CD4-positive, alpha-beta T cell treated with Interleukin-15 for 1 hour (primary cell): ENCODE measurements at regions not wholly inside any gene's neighbourhood (a gene's known extent, or its start where the extent isn't known, plus 50 kb on each side); places are given as distances from the start of the nearest gene placed in this dataset.

Experiments
- DNase-seq: peaks from one replicate; pipeline ENCODE4 v3.0.0-alpha.2; 2020

DNA sequence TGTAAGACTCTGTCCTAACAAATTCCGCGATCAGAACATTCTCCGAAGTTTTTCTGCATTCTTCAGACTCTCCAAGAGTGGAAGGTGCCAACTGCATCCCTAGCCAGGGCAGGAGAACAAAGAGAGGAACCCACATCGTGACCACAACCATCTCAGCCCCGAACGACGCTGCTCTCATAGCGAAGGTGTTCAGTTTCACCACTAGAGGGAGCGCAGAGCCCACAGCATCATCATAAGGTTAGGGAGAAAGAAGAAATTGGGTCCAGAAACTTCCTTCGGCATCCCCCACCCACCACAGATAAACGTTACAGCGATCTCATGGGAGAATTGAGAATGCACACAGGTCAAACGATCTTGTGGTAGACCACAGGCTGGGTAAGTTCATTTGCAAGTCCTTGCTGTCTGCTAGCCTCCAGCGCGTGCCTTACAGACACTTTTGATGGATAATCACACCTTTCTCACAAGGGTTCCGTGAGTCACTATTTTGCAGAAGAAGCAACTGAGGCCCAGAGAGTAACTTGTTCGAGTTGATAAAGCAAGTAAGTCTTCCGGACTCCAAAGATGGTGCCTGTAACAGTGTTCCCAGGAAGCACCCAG is 53.7 kb upstream of the ARL4C start:
- DNase-seq = peak; percentile 58

DNA sequence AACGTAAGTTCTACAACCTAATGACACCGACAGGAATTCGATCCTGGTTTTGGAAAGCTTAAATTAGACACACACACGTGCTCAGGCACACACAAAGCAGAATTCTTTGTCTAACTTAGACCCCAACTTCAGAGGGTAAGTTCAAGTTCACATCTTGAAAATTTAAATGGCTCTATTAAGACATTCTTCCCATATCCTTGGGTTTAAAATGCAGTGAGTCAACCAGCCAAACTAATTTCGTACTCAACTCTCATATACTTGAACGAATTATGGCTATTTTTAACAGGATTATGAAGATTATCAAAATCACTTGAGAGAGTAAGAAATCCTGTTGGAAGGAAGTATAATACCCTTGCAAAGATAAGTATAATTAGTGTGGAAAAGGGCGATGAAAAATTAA is 53.2 kb upstream of the ARL4C start:
- no peak for DNase-seq

DNA sequence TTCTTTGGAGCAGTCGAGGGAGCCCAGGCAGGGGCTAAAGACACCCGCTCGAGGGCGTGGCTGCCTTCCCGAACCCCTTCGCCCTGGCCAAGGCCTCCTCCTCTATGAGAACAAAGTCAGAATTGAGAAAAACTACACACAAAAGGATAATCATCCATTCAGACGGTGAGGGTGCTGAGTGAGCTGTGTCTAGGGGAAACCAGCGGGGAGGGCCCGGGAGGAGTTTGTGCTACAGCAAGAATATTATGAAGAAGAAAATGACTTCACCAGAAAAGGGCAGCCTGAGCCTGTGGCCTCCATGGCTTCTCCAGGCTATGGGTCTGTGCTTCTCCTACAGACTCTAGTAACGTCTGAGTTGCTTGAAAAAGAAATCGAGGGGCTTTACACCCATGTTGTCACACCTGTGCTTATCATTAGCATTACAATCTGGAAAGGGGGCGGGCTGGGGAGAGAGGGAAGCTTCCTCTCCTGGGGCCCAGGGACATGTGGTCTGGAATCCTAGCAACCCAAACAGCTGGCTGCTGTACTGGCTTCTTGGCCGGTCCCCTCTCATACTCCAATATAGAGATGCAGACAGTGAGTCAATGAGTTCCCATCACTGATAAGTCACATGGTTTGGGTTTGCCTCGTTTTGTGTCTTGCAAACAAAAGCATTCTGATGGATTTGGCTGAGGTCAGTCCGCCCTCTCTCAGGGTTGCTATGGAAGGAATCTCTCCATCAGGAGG is 52.0 kb upstream of the ARL4C start:
- DNase-seq = no peak

DNA sequence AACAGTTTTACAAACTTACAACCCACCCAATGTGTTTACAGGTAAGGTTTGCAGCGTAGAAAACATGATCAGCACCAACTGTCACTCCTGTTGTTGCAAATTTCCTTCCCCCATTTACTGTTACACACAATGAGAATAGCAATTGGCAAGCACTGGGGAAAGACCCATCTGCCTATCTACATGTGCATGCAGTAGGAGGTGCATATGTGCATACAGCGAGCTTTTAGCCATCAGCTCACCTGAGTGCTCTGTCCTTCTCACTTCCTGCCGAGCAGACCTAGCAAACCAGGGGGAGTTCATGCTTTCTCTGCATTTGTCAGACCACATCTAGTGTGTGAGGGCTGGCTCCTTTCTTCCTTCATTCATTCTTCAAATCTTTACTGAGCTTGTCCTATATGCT is 49.9 kb upstream of the ARL4C start:
- DNase-seq = no peak
